ENCODE measurements at regions not wholly inside any gene's neighbourhood (a gene's known extent, or its start where the extent isn't known, plus 50 kb on each side); places are given as distances from the start of the nearest gene placed in this dataset.

- TF ChIP-seq CTCF (IDR thresholded peaks at IDR 0.05) (no peak), MAX (IDR thresholded peaks at IDR 0.05; ENCODE audit: low read depth) (no peak), ZBTB33 (IDR thresholded peaks at IDR 0.05; ENCODE audit: borderline replicate concordance, low read depth) (no peak), EP300 (IDR thresholded peaks at IDR 0.05; ENCODE audit: borderline replicate concordance in 1 of 2, low read depth in 1 of 2, low read length in 1 of 2) (no peak), ELF1 (IDR thresholded peaks at IDR 0.05) (no peak), GATA2 (CRISPR knock-in tag; IDR thresholded peaks at IDR 0.05) (no peak), POLR2AphosphoS5 (IDR thresholded peaks at IDR 0.05; ENCODE audit: low read depth, low read length) (no peak), USF2 (IDR thresholded peaks at IDR 0.05; ENCODE audit: borderline replicate concordance, low read depth, low read length) (no peak), SIN3A (IDR thresholded peaks at IDR 0.05; ENCODE audit: borderline replicate concordance, low read depth, low read length) (no peak), YY1 (IDR thresholded peaks at IDR 0.05; ENCODE audit: low read depth) (no peak)
Measured at GRCh38 chr4:24689212-24689611, 104.9 kb upstream of the DHX15 start.

Measured in SK-N-SH (cell line).